PC-3 (cell line): ENCODE measurements at regions not wholly inside any gene's neighbourhood (a gene's known extent, or its start where the extent isn't known, plus 50 kb on each side); places are given as distances from the start of the nearest gene placed in this dataset.

Experiments
- ATAC-seq: fragments of 200-7000 bp; cut with Tn5 transposase; 2 replicates; pipeline ENCODE4 v1.9.1; 2020; ENCODE audit warnings: mild to moderate bottlenecking, moderate library complexity
- BruUV-seq: library from RNA; stranded (reverse); fragments of 400-500 nt; replicated peaks from 2 replicates; lab custom pipeline; 2021; lab: Mats Ljungman, UMichigan
- CTCF ChIA-PET: fragments of 300-600 bp; sonication (Branson Sonifier 250); formaldehyde crosslinking; loops from one replicate; lab custom pipeline; 2022; ENCODE audit warnings: antibody characterized with exemption; lab: Charles Lee
- POLR2A ChIA-PET: fragments of 300-600 bp; sonication (Branson Sonifier 250); formaldehyde crosslinking; loops from one replicate; lab custom pipeline; 2022; ENCODE audit warnings: antibody characterized with exemption; ENCODE audit not compliant: unreplicated experiment; lab: Charles Lee
- DNase-seq: peaks from one replicate; pipeline ENCODE4 v3.0.0-alpha.2; 2015
- H2AFZ ChIP-seq: fragments of 300-600 bp; sonication (generic); 2 replicates; pipeline ENCODE4 v1.6.0; 2016; ENCODE audit warnings: antibody characterized with exemption, low read length
- H3F3A ChIP-seq: fragments of 300-600 bp; sonication (generic); one replicate; pipeline ENCODE4 v1.6.0; 2017; ENCODE audit warnings: antibody characterized with exemption, low read length, control low read depth, mild to moderate bottlenecking; ENCODE audit not compliant: unreplicated experiment
- H3K27ac ChIP-seq: fragments of 300-600 bp; sonication (generic); 2 replicates; pipeline ENCODE4 v1.5.1; 2016; ENCODE audit warnings: mild to moderate bottlenecking, low read length
- H3K27me3 ChIP-seq: fragments of 300-600 bp; sonication (generic); 2 replicates; pipeline ENCODE4 v1.6.1; 2016; ENCODE audit warnings: low read length, mixed read lengths
- H3K36me3 ChIP-seq: fragments of 300-600 bp; sonication (generic); 2 replicates; pipeline ENCODE4 v1.6.1; 2016; ENCODE audit warnings: low read depth, mixed run types, low read length, mixed read lengths
- H3K4me1 ChIP-seq: fragments of 300-600 bp; sonication (generic); 2 replicates; pipeline ENCODE4 v1.5.1; 2016; ENCODE audit warnings: low read length; ENCODE audit not compliant: insufficient read depth
- H3K4me2 ChIP-seq: fragments of 300-600 bp; sonication (generic); 2 replicates; pipeline ENCODE4 v1.6.0; 2016; ENCODE audit warnings: low read length
- H3K4me3 ChIP-seq: fragments of 300-600 bp; sonication (generic); 2 replicates; pipeline ENCODE4 v1.5.1; 2016; ENCODE audit warnings: mild to moderate bottlenecking, low read length, mixed read lengths
- H3K79me2 ChIP-seq: fragments of 300-600 bp; sonication (generic); 2 replicates; pipeline ENCODE4 v1.6.1; 2017; ENCODE audit warnings: low read length, mixed read lengths
- H3K9ac ChIP-seq: fragments of 300-600 bp; sonication (generic); 2 replicates; pipeline ENCODE4 v1.6.0; 2016; ENCODE audit warnings: mild to moderate bottlenecking, low read length
- H3K9me2 ChIP-seq: fragments of 300-600 bp; sonication (generic); replicated peaks from 2 replicates; pipeline ENCODE4 v1.6.1; 2016; ENCODE audit warnings: mixed run types, low read length, mixed read lengths
- H3K9me3 ChIP-seq: fragments of 300-600 bp; sonication (generic); 2 replicates; pipeline ENCODE4 v1.6.1; 2016; ENCODE audit warnings: low read length, mixed read lengths
- H4K20me1 ChIP-seq: fragments of 300-600 bp; sonication (generic); 2 replicates; pipeline ENCODE4 v1.6.1; 2016; ENCODE audit warnings: low read length, mixed read lengths
- CTCF ChIP-seq: fragments of 300-600 bp; sonication (generic); conservative IDR thresholded peaks from 2 replicates; pipeline ENCODE4 v1.5.1; 2017; ENCODE audit warnings: antibody characterized with exemption, low read depth, mild to moderate bottlenecking, low read length
- EZH2 ChIP-seq: fragments of 300-600 bp; sonication (generic); IDR thresholded peaks from one replicate; pipeline ENCODE4 v1.6.1; 2017; ENCODE audit warnings: antibody characterized with exemption, mild to moderate bottlenecking, low read length; ENCODE audit not compliant: unreplicated experiment
- EZH2phosphoT487 ChIP-seq: fragments of 300-600 bp; sonication (generic); IDR thresholded peaks from 2 replicates; pipeline ENCODE4 v1.6.1; 2018; ENCODE audit warnings: mild to moderate bottlenecking, antibody characterized with exemption, low read length, borderline replicate concordance
- intact Hi-C: fragments of 100-400 bp; cut with micrococcal nuclease; formaldehyde crosslinking; loops from 2 replicates; pipeline ENCODE4 v1.9.0; 2023

GRCh38 chr5:27158775-27159174, 120.4 kb upstream of the CDH9 start:
- Histone ChIP-seq H3K79me2 (no peaks in the 10 kb centered on the region), H3K27me3 (no peaks in the 10 kb centered on the region), H3K27ac (no peak overlapping the region), H3K9me2 (no peaks in the 10 kb centered on the region), H2AFZ (no peak overlapping the region), H3K4me2 (no peak overlapping the region), H3K4me3 (no peak overlapping the region), H4K20me1 (no peaks in the 10 kb centered on the region), H3K36me3 (peaks cover 3% of the 10 kb centered on the region; the same call in 1 of the 2 replicates), H3K4me1 (no peaks in the 10 kb centered on the region), H3K9me3 (0 out of 2 replicates have a peak, but pooled peaks cover 14% of the 10 kb centered on the region), H3K9ac (no peak overlapping the region), H3F3A (no peaks in the 10 kb centered on the region)
- BruUV-seq: no TSS peak
- intact Hi-C loops: no loop called here
- TF ChIP-seq CTCF: no peak
- no peak for TF ChIP-seq EZH2
- no peak for TF ChIP-seq EZH2phosphoT487
- ChIA-PET POLR2A (no interaction called here), CTCF (no interaction called here)
- ATAC-seq: no peak
- no peak for DNase-seq

- H3K36me3 ChIP-seq: peaks cover 5% of the 10 kb centered on the region; the same call in 1 of the 2 replicates
- BruUV-seq: no TSS peak
- no peak for TF ChIP-seq CTCF
- no peak overlapping the region for H3K4me3 ChIP-seq
- no peak overlapping the region for H2AFZ ChIP-seq
- DNase-seq (no peak), ATAC-seq (no peak)
- no peaks in the 10 kb centered on the region for H4K20me1 ChIP-seq
- no peak overlapping the region for H3K9ac ChIP-seq
- ChIA-PET POLR2A (no interaction called here), CTCF (no interaction called here)
- H3K27ac ChIP-seq: no peak overlapping the region
- no peaks in the 10 kb centered on the region for H3K9me2 ChIP-seq
- peaks cover 19% of the 10 kb centered on the region for H3K9me3 ChIP-seq
- no peaks in the 10 kb centered on the region for H3K27me3 ChIP-seq
- no peak overlapping the region for H3K4me2 ChIP-seq
- no peaks in the 10 kb centered on the region for H3K4me1 ChIP-seq
- intact Hi-C loops: no loop called here
- H3K79me2 ChIP-seq: no peaks in the 10 kb centered on the region
- no peaks in the 10 kb centered on the region for H3F3A ChIP-seq
Observed at GRCh38 chr5:27158171-27158570, 119.8 kb upstream of the CDH9 start.

- intact Hi-C loops: loop anchor here (10.0 kb wide), 1 partner anchor 460 kb away; no protein-coding TSS in a partner anchor
- ChIA-PET CTCF (no interaction called here), POLR2A (no interaction called here)
- H3F3A ChIP-seq: no peaks in the 10 kb centered on the region
- no peak overlapping the region for H3K9ac ChIP-seq
- H3K4me2 ChIP-seq: peak overlapping the region; percentile 31; the same call in 1 of the 2 replicates
- ATAC-seq (peak; percentile 71), DNase-seq (peak; percentile 66)
- H3K4me1 ChIP-seq: peaks cover 10% of the 10 kb centered on the region
- no peak overlapping the region for H2AFZ ChIP-seq
- no peaks in the 10 kb centered on the region for H3K9me3 ChIP-seq
- no peaks in the 10 kb centered on the region for H3K27me3 ChIP-seq
- no peaks in the 10 kb centered on the region for H4K20me1 ChIP-seq
- no peaks in the 10 kb centered on the region for H3K79me2 ChIP-seq
- no peaks in the 10 kb centered on the region for H3K36me3 ChIP-seq
- no peak overlapping the region for H3K27ac ChIP-seq
- BruUV-seq: no TSS peak
- TF ChIP-seq EZH2phosphoT487 (no peak), CTCF (no peak), EZH2 (no peak)
- no peaks in the 10 kb centered on the region for H3K9me2 ChIP-seq
- H3K4me3 ChIP-seq: no peak overlapping the region
Observed at GRCh38 chr5:27144456-27144855, 106.1 kb upstream of the CDH9 start.
